Neuronal stem cell (in vitro differentiated cells): ENCODE measurements at regions not wholly inside any gene's neighbourhood (a gene's known extent, or its start where the extent isn't known, plus 50 kb on each side); places are given as distances from the start of the nearest gene placed in this dataset.

Experiments
- DNase-seq: peaks from one replicate; pipeline ENCODE4 v3.0.0-alpha.2; 2013; ENCODE audit warnings: low spot score
- H2AFZ ChIP-seq: one replicate; pipeline ENCODE4 v1.6.1; 2013; ENCODE audit warnings: mild to moderate bottlenecking, low read length, inconsistent platforms
- H2AK5ac ChIP-seq: 2 replicates; pipeline ENCODE4 v1.6.1; 2013; ENCODE audit warnings: low read depth, mild to moderate bottlenecking, inconsistent platforms, low read length, moderate library complexity, mixed read lengths
- H2BK120ac ChIP-seq: 2 replicates; pipeline ENCODE4 v1.6.1; 2013; ENCODE audit warnings: low read depth, mild to moderate bottlenecking, inconsistent platforms, low read length, moderate library complexity, mixed read lengths
- H2BK12ac ChIP-seq: one replicate; pipeline ENCODE4 v1.6.1; 2013; ENCODE audit warnings: low read length, inconsistent platforms
- H2BK15ac ChIP-seq: 2 replicates; pipeline ENCODE4 v1.6.1; 2013; ENCODE audit warnings: mild to moderate bottlenecking, low read length, inconsistent platforms, mixed read lengths
- H2BK5ac ChIP-seq: one replicate; pipeline ENCODE4 v1.6.1; 2013; ENCODE audit warnings: inconsistent platforms, mild to moderate bottlenecking, low read length, moderate library complexity
- H3K14ac ChIP-seq: one replicate; pipeline ENCODE4 v1.6.1; 2013; ENCODE audit warnings: low read length, inconsistent platforms
- H3K18ac ChIP-seq: 2 replicates; pipeline ENCODE4 v1.6.1; 2013; ENCODE audit warnings: low read length, inconsistent platforms
- H3K23ac ChIP-seq: 2 replicates; pipeline ENCODE4 v1.6.1; 2013; ENCODE audit warnings: low read depth, mild to moderate bottlenecking, mixed read lengths, low read length, inconsistent platforms; ENCODE audit not compliant: poor library complexity
- H3K27ac ChIP-seq: replicated peaks from 3 replicates; pipeline ENCODE4 v1.5.1; 2013; ENCODE audit warnings: low read length, inconsistent platforms
- H3K27me3 ChIP-seq, 3 experiments: 2 replicates each; pipeline ENCODE4 v1.6.1; 2013; ENCODE audit warnings: low read length in 3 of 3, mild to moderate bottlenecking in 2 of 3, inconsistent platforms in 1 of 3, low read depth in 1 of 3, mixed read lengths in 1 of 3, moderate library complexity in 1 of 3; ENCODE audit not compliant: control insufficient read depth in 3 of 3, insufficient read depth in 3 of 3
- H3K36me3 ChIP-seq, 2 donors: replicated peaks in 1 of 2; 2 replicates each; pipeline ENCODE4 v1.6.1; 2013; ENCODE audit warnings: low read length in 2 of 2; ENCODE audit not compliant: control insufficient read depth in 2 of 2, insufficient read depth in 2 of 2
- H3K4ac ChIP-seq: 2 replicates; pipeline ENCODE4 v1.6.1; 2013; ENCODE audit warnings: inconsistent platforms, mild to moderate bottlenecking, low read length, moderate library complexity
- H3K4me1 ChIP-seq, 2 donors: 1 replicate in 1 of 2; 2 replicates in 1 of 2; pipeline ENCODE4 v1.6.1; 2013; ENCODE audit warnings: low read length in 2 of 2, low read depth in 1 of 2; ENCODE audit not compliant: control insufficient read depth in 2 of 2, insufficient read depth in 1 of 2
- H3K4me2 ChIP-seq: one replicate; pipeline ENCODE4 v1.6.1; 2013; ENCODE audit warnings: mild to moderate bottlenecking, low read length, inconsistent platforms; ENCODE audit not compliant: insufficient read depth, poor library complexity, severe bottlenecking
- H3K4me3 ChIP-seq, 2 donors: 2 replicates each; pipeline ENCODE4 v1.5.1; 2013; ENCODE audit warnings: low read length in 2 of 2, mild to moderate bottlenecking in 2 of 2, inconsistent platforms in 1 of 2, moderate library complexity in 1 of 2
- H3K79me1 ChIP-seq: one replicate; pipeline ENCODE4 v1.6.1; 2013; ENCODE audit warnings: low read depth, mild to moderate bottlenecking, inconsistent platforms, low read length, moderate library complexity
- H3K9ac ChIP-seq: one replicate; pipeline ENCODE4 v1.6.1; 2013; ENCODE audit warnings: mild to moderate bottlenecking, low read depth, low read length, inconsistent platforms; ENCODE audit not compliant: poor library complexity
- H3K9me3 ChIP-seq, 2 donors: replicated peaks in 1 of 2; 2 replicates each; pipeline versions ENCODE3 to v1.6.1; 2013; ENCODE audit warnings: low read length in 2 of 2, mild to moderate bottlenecking in 2 of 2, inconsistent platforms in 1 of 2, low read depth in 1 of 2, mixed read lengths in 1 of 2, moderate library complexity in 1 of 2; ENCODE audit not compliant: control insufficient read depth in 2 of 2, insufficient read depth in 1 of 2
- H4K8ac ChIP-seq: one replicate; pipeline ENCODE4 v1.6.1; 2013; ENCODE audit warnings: low read depth, mild to moderate bottlenecking, inconsistent platforms, low read length, moderate library complexity
- H4K91ac ChIP-seq: one replicate; pipeline ENCODE4 v1.6.1; 2013; ENCODE audit warnings: low read length, low read depth, mild to moderate bottlenecking, inconsistent platforms; ENCODE audit not compliant: poor library complexity
- WGBS, 2 donors: extraction: QIAGEN DNeasy Blood & Tissue Kit; methylation state at CpG; one replicate each; pipeline ENCODE4 v1.1.7; 2013; ENCODE audit warnings: missing lambda C conversion rate in 2 of 2, mixed read lengths in 1 of 2; ENCODE audit not compliant: insufficient read length in 2 of 2, insufficient replicate concordance in 1 of 2; ENCODE audit errors: extremely low coverage in 2 of 2; 5-methylcytosine and 5-hydroxymethylcytosine counted together

DNA sequence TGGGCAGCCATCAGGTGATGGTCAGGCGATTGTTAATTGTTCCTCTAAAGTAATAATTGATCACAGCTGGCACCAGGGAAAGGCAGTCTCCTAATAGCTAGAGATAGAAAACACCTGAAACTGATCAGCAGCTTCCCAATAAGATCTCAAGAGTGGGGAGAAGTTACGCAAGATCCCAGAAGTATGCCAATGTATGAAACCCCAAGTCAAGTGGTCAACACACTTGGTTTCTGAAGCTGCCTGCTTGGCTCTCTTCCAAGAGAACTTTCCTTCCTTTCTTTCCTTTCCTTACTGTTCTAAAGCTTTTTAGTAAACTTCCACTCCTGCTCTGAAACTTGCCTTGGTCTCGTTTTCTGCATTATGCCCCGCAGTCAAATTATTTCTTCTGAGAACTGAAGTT is 201.6 kb upstream of the SKOR2 start:
- Histone ChIP-seq H3K27ac (no peak overlapping the region), H3K9ac (no peak overlapping the region), H4K8ac (no peak overlapping the region), H3K14ac (no peak overlapping the region), H4K91ac (no peak overlapping the region), H2BK15ac (no peak overlapping the region), H3K4me1 (no peaks in the 10 kb centered on the region), H3K36me3 (no peaks in the 10 kb centered on the region), H2BK12ac (no peak overlapping the region), H2BK5ac (no peak overlapping the region), H2AK5ac (no peak overlapping the region), H3K79me1 (no peaks in the 10 kb centered on the region), H3K4me2 (no peak overlapping the region), H3K4ac (no peak overlapping the region), H3K23ac (no peak overlapping the region), H3K9me3 (no peaks in the 10 kb centered on the region), H2AFZ (no peak overlapping the region), H3K4me3 (no peak overlapping the region), H3K27me3 (no peaks in the 10 kb centered on the region), H2BK120ac (no peak overlapping the region), H3K18ac (no peak overlapping the region)
- no peak for DNase-seq
- no CpG with 5 or more reads among the region's 4 CpGs for WGBS, 2 donors

DNA sequence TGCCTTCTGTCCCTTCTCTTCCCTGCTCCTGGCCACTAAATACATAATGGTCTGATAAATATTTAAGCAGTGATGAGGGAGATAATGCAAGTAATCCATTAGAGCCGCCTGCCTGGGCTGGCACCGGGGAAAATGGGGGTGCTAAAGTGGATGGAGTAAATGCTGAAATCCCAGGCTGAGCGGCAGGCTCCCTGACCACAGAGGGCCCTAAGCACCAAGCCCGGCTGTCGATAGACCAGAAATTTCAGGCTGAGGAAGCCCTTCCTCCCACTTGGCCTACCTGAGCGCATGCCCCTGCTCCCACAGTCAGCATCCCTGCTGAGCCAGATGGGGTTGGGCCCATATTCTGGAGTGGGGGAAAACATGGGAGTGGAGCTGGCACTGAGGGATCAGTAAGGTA is 197.5 kb upstream of the SKOR2 start:
- no peak overlapping the region for H3K18ac ChIP-seq
- no peaks in the 10 kb centered on the region for H3K4me1 ChIP-seq
- H3K4ac ChIP-seq = no peak overlapping the region
- no peaks in the 10 kb centered on the region for H3K79me1 ChIP-seq
- no peak overlapping the region for H3K4me2 ChIP-seq
- DNase-seq = no peak
- H2BK12ac ChIP-seq = no peak overlapping the region
- H3K9ac ChIP-seq = no peak overlapping the region
- H3K14ac ChIP-seq = no peak overlapping the region
- H2BK15ac ChIP-seq = no peak overlapping the region
- H2BK120ac ChIP-seq = no peak overlapping the region
- no peaks in the 10 kb centered on the region for H3K36me3 ChIP-seq
- peak overlapping the region in 1 of 2 donors; percentile 30 for H3K4me3 ChIP-seq
- H4K91ac ChIP-seq = no peak overlapping the region
- no peak overlapping the region for H3K27ac ChIP-seq
- no peaks in the 10 kb centered on the region for H3K27me3 ChIP-seq
- peaks cover 0 to 1% of the 10 kb centered on the region in 2 donors for H3K9me3 ChIP-seq
- no peak overlapping the region for H2AK5ac ChIP-seq
- H4K8ac ChIP-seq = no peak overlapping the region
- no peak overlapping the region for H2BK5ac ChIP-seq
- no CpG with 5 or more reads among the region's 6 CpGs for WGBS, 2 donors
- no peak overlapping the region for H3K23ac ChIP-seq
- no peak overlapping the region for H2AFZ ChIP-seq

DNA sequence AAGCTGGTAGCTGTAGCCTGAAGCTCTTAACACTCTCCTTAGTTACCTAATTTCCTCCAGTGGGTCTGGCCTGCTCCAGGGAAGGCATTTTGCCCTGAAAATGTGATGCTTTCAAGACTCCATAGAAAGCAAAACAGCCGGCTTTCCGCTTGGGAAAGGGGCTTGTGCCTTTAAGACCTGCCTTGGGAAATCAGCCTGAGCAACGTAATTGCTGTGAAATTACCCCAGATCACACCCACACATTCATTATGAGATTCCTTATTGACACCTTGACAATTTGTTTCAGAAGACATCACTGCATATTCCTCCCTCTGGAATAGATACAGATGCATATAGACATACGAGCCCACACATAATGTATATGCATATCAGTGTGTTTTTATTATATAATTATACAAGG is 190.5 kb upstream of the SKOR2 start:
- Histone ChIP-seq H3K36me3 (no peaks in the 10 kb centered on the region), H2AK5ac (no peak overlapping the region), H3K27ac (no peak overlapping the region), H2BK120ac (no peak overlapping the region), H4K91ac (no peak overlapping the region), H3K14ac (no peak overlapping the region), H2BK5ac (no peak overlapping the region), H3K4ac (no peak overlapping the region), H3K27me3 (peaks cover 0 to 7% (median 0%) of the 10 kb centered on the region in 3 experiments), H3K18ac (no peak overlapping the region), H3K4me1 (no peaks in the 10 kb centered on the region), H3K4me2 (no peak overlapping the region), H2BK12ac (no peak overlapping the region), H2BK15ac (no peak overlapping the region), H4K8ac (no peak overlapping the region), H3K9me3 (peaks cover 0 to 1% of the 10 kb centered on the region in 2 donors), H2AFZ (no peak overlapping the region), H3K9ac (no peak overlapping the region), H3K4me3 (no peak overlapping the region), H3K23ac (no peak overlapping the region), H3K79me1 (no peaks in the 10 kb centered on the region)
- no CpG with 5 or more reads among the region's 4 CpGs for WGBS, 2 donors
- DNase-seq = no peak

DNA sequence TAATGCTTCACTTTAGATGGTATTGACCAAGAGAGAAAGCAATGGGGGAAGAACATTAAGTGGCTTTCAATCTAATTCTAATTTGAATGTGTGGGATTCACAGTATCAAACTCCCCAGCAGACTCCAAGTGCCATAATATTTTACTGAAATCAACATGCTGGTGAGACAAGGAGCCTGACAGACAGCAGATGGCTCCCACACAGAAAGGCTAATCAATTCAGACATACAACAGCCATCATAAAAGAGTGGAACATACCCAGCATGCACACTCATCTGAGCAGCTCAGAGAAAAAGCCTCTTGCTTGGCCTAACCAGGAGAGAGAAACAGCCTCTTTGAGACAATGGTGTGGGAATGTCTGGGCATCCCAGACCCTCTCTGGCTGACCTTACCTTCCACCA is 186.5 kb upstream of the SKOR2 start:
- Histone ChIP-seq H3K14ac (no peak overlapping the region), H2BK5ac (no peak overlapping the region), H3K4ac (no peak overlapping the region), H3K23ac (no peak overlapping the region), H2BK12ac (no peak overlapping the region), H3K9me3 (no peaks in the 10 kb centered on the region), H3K36me3 (no peaks in the 10 kb centered on the region), H2BK15ac (no peak overlapping the region), H4K8ac (no peak overlapping the region), H3K4me1 (peaks cover 0 to 3% of the 10 kb centered on the region in 2 donors), H4K91ac (no peak overlapping the region), H3K27me3 (peaks cover 0 to 7% (median 0%) of the 10 kb centered on the region in 3 experiments), H2AFZ (no peak overlapping the region), H2AK5ac (no peak overlapping the region), H3K27ac (no peak overlapping the region), H2BK120ac (no peak overlapping the region), H3K9ac (no peak overlapping the region), H3K18ac (no peak overlapping the region), H3K4me2 (no peak overlapping the region), H3K79me1 (no peaks in the 10 kb centered on the region), H3K4me3 (no peak overlapping the region)
- no peak for DNase-seq
